ENCODE measurements at regions not wholly inside any gene's neighbourhood (a gene's known extent, or its start where the extent isn't known, plus 50 kb on each side); places are given as distances from the start of the nearest gene placed in this dataset.
"Not testable (repeated sequence)": the region's sequence is repeated elsewhere in the genome, so short reads cannot be mapped to it uniquely, and the experiment has no call there.

GRCh38 chr1:79138227-79138626, 131.7 kb upstream of the ADGRL4 start:
- H3K36me3 Mint-ChIP-seq (ENCODE audit: low read depth); H3K4me3 Mint-ChIP-seq (ENCODE audit: low read depth); intact Hi-C loops (cut with micrococcal nuclease); DNase-seq (ENCODE audit: low spot score); H3K4me1 Mint-ChIP-seq (ENCODE audit: low read depth); H3K27ac Mint-ChIP-seq; H3K27me3 Mint-ChIP-seq (ENCODE audit: low read depth): not testable (repeated sequence)
- H3K9me3 Mint-ChIP-seq: peaks cover 12% of the 10 kb centered on the region

GRCh38 chr1:79133774-79134364, 127.3 kb upstream of the ADGRL4 start:
- Mint-ChIP-seq H3K4me3 (ENCODE audit: low read depth) (no peak overlapping the region), H3K9me3 (peaks cover 11% of the 10 kb centered on the region), H3K27ac (no peak overlapping the region), H3K27me3 (ENCODE audit: low read depth) (no peaks in the 10 kb centered on the region), H3K4me1 (ENCODE audit: low read depth) (no peaks in the 10 kb centered on the region), H3K36me3 (ENCODE audit: low read depth) (no peaks in the 10 kb centered on the region)
- intact Hi-C loops (cut with micrococcal nuclease): loop anchor here (5.0 kb wide), 1 partner anchor 48 kb away; no protein-coding TSS in a partner anchor
- no peak for DNase-seq (ENCODE audit: low spot score)

- H3K27me3 Mint-ChIP-seq (ENCODE audit: low read depth): no peaks in the 10 kb centered on the region
- no peak overlapping the region for H3K4me3 Mint-ChIP-seq (ENCODE audit: low read depth)
- H3K36me3 Mint-ChIP-seq (ENCODE audit: low read depth): no peaks in the 10 kb centered on the region
- peaks cover 8% of the 10 kb centered on the region for H3K9me3 Mint-ChIP-seq
- DNase-seq (ENCODE audit: low spot score): no peak
- intact Hi-C loops (cut with micrococcal nuclease): loop anchor here (5.0 kb wide), 1 partner anchor 51 kb away; no protein-coding TSS in a partner anchor
- no peak overlapping the region for H3K27ac Mint-ChIP-seq
- no peaks in the 10 kb centered on the region for H3K4me1 Mint-ChIP-seq (ENCODE audit: low read depth)
Measured at GRCh38 chr1:79131626-79132025, 125.1 kb upstream of the ADGRL4 start.

- Mint-ChIP-seq H3K36me3 (ENCODE audit: low read depth) (no peaks in the 10 kb centered on the region), H3K27ac (no peak overlapping the region), H3K4me3 (ENCODE audit: low read depth) (no peak overlapping the region), H3K9me3 (peaks cover 3% of the 10 kb centered on the region), H3K27me3 (ENCODE audit: low read depth) (no peaks in the 10 kb centered on the region), H3K4me1 (ENCODE audit: low read depth) (no peaks in the 10 kb centered on the region)
- DNase-seq (ENCODE audit: low spot score): no peak
- intact Hi-C loops (cut with micrococcal nuclease): loop anchor here (5.0 kb wide), 1 partner anchor 52 kb away; no protein-coding TSS in a partner anchor
Measured at GRCh38 chr1:79129914-79130313, 123.4 kb upstream of the ADGRL4 start.

- Mint-ChIP-seq H3K4me1 (ENCODE audit: low read depth) (no peaks in the 10 kb centered on the region), H3K36me3 (ENCODE audit: low read depth) (no peaks in the 10 kb centered on the region), H3K27me3 (ENCODE audit: low read depth) (no peaks in the 10 kb centered on the region), H3K27ac (no peak overlapping the region), H3K4me3 (ENCODE audit: low read depth) (no peak overlapping the region), H3K9me3 (peaks cover 3% of the 10 kb centered on the region)
- intact Hi-C loops (cut with micrococcal nuclease): no loop called here
- no peak for DNase-seq (ENCODE audit: low spot score)
Measured at GRCh38 chr1:79128722-79129121, 122.2 kb upstream of the ADGRL4 start.

GRCh38 chr1:79124756-79125155, 118.2 kb upstream of the ADGRL4 start:
- intact Hi-C loops (cut with micrococcal nuclease): no loop called here
- H3K36me3 Mint-ChIP-seq (ENCODE audit: low read depth): no peaks in the 10 kb centered on the region
- H3K9me3 Mint-ChIP-seq: no peaks in the 10 kb centered on the region
- no peak overlapping the region for H3K4me3 Mint-ChIP-seq (ENCODE audit: low read depth)
- no peak for DNase-seq (ENCODE audit: low spot score)
- no peak overlapping the region for H3K27ac Mint-ChIP-seq
- no peaks in the 10 kb centered on the region for H3K27me3 Mint-ChIP-seq (ENCODE audit: low read depth)
- H3K4me1 Mint-ChIP-seq (ENCODE audit: low read depth): no peaks in the 10 kb centered on the region

- no peak overlapping the region for H3K4me3 Mint-ChIP-seq (ENCODE audit: low read depth)
- intact Hi-C loops (cut with micrococcal nuclease): no loop called here
- H3K9me3 Mint-ChIP-seq: no peaks in the 10 kb centered on the region
- no peaks in the 10 kb centered on the region for H3K4me1 Mint-ChIP-seq (ENCODE audit: low read depth)
- no peaks in the 10 kb centered on the region for H3K36me3 Mint-ChIP-seq (ENCODE audit: low read depth)
- DNase-seq (ENCODE audit: low spot score): no peak
- H3K27ac Mint-ChIP-seq: no peak overlapping the region
- no peaks in the 10 kb centered on the region for H3K27me3 Mint-ChIP-seq (ENCODE audit: low read depth)
Measured at GRCh38 chr1:79122521-79122920, 116.0 kb upstream of the ADGRL4 start.

- H3K36me3 Mint-ChIP-seq (ENCODE audit: low read depth): no peaks in the 10 kb centered on the region
- no peaks in the 10 kb centered on the region for H3K4me1 Mint-ChIP-seq (ENCODE audit: low read depth)
- H3K27me3 Mint-ChIP-seq (ENCODE audit: low read depth): no peaks in the 10 kb centered on the region
- intact Hi-C loops (cut with micrococcal nuclease): no loop called here
- DNase-seq (ENCODE audit: low spot score): no peak
- no peak overlapping the region for H3K4me3 Mint-ChIP-seq (ENCODE audit: low read depth)
- no peak overlapping the region for H3K27ac Mint-ChIP-seq
- H3K9me3 Mint-ChIP-seq: peaks cover 8% of the 10 kb centered on the region
Measured at GRCh38 chr1:79117376-79117775, 110.8 kb upstream of the ADGRL4 start.

- peaks cover 9% of the 10 kb centered on the region for H3K9me3 Mint-ChIP-seq
- no peak for DNase-seq (ENCODE audit: low spot score)
- intact Hi-C loops (cut with micrococcal nuclease): no loop called here
- no peaks in the 10 kb centered on the region for H3K4me1 Mint-ChIP-seq (ENCODE audit: low read depth)
- H3K27ac Mint-ChIP-seq: no peak overlapping the region
- no peaks in the 10 kb centered on the region for H3K36me3 Mint-ChIP-seq (ENCODE audit: low read depth)
- no peak overlapping the region for H3K4me3 Mint-ChIP-seq (ENCODE audit: low read depth)
- no peaks in the 10 kb centered on the region for H3K27me3 Mint-ChIP-seq (ENCODE audit: low read depth)
Measured at GRCh38 chr1:79113836-79114235, 107.3 kb upstream of the ADGRL4 start.

- no peak overlapping the region for H3K4me3 Mint-ChIP-seq (ENCODE audit: low read depth)
- H3K27me3 Mint-ChIP-seq (ENCODE audit: low read depth): no peaks in the 10 kb centered on the region
- DNase-seq (ENCODE audit: low spot score): no peak
- no peaks in the 10 kb centered on the region for H3K36me3 Mint-ChIP-seq (ENCODE audit: low read depth)
- intact Hi-C loops (cut with micrococcal nuclease): no loop called here
- peaks cover 4% of the 10 kb centered on the region for H3K9me3 Mint-ChIP-seq
- no peaks in the 10 kb centered on the region for H3K4me1 Mint-ChIP-seq (ENCODE audit: low read depth)
- H3K27ac Mint-ChIP-seq: no peak overlapping the region
Measured at GRCh38 chr1:79110749-79111148, 104.2 kb upstream of the ADGRL4 start.

- Mint-ChIP-seq H3K27me3 (ENCODE audit: low read depth) (no peaks in the 10 kb centered on the region), H3K27ac (no peak overlapping the region), H3K36me3 (ENCODE audit: low read depth) (no peaks in the 10 kb centered on the region), H3K4me1 (ENCODE audit: low read depth) (no peaks in the 10 kb centered on the region), H3K4me3 (ENCODE audit: low read depth) (no peak overlapping the region), H3K9me3 (peaks cover 4% of the 10 kb centered on the region)
- no peak for DNase-seq (ENCODE audit: low spot score)
- intact Hi-C loops (cut with micrococcal nuclease): no loop called here
Measured at GRCh38 chr1:79109445-79109844, 102.9 kb upstream of the ADGRL4 start.

GRCh38 chr1:79105500-79105899, 99.0 kb upstream of the ADGRL4 start:
- no peaks in the 10 kb centered on the region for H3K27me3 Mint-ChIP-seq (ENCODE audit: low read depth)
- intact Hi-C loops (cut with micrococcal nuclease): no loop called here
- no peak overlapping the region for H3K4me3 Mint-ChIP-seq (ENCODE audit: low read depth)
- no peak overlapping the region for H3K27ac Mint-ChIP-seq
- no peaks in the 10 kb centered on the region for H3K9me3 Mint-ChIP-seq
- H3K36me3 Mint-ChIP-seq (ENCODE audit: low read depth): no peaks in the 10 kb centered on the region
- DNase-seq (ENCODE audit: low spot score): no peak
- no peaks in the 10 kb centered on the region for H3K4me1 Mint-ChIP-seq (ENCODE audit: low read depth)

- H3K27ac Mint-ChIP-seq: no peak overlapping the region
- H3K27me3 Mint-ChIP-seq (ENCODE audit: low read depth): no peaks in the 10 kb centered on the region
- intact Hi-C loops (cut with micrococcal nuclease): no loop called here
- no peaks in the 10 kb centered on the region for H3K9me3 Mint-ChIP-seq
- no peaks in the 10 kb centered on the region for H3K36me3 Mint-ChIP-seq (ENCODE audit: low read depth)
- H3K4me1 Mint-ChIP-seq (ENCODE audit: low read depth): no peaks in the 10 kb centered on the region
- H3K4me3 Mint-ChIP-seq (ENCODE audit: low read depth): no peak overlapping the region
- no peak for DNase-seq (ENCODE audit: low spot score)
Measured at GRCh38 chr1:79104617-79105016, 98.1 kb upstream of the ADGRL4 start.

- no peak for DNase-seq (ENCODE audit: low spot score)
- no peaks in the 10 kb centered on the region for H3K36me3 Mint-ChIP-seq (ENCODE audit: low read depth)
- peaks cover 6% of the 10 kb centered on the region for H3K9me3 Mint-ChIP-seq
- no peaks in the 10 kb centered on the region for H3K27me3 Mint-ChIP-seq (ENCODE audit: low read depth)
- H3K4me1 Mint-ChIP-seq (ENCODE audit: low read depth): no peaks in the 10 kb centered on the region
- H3K4me3 Mint-ChIP-seq (ENCODE audit: low read depth): no peak overlapping the region
- H3K27ac Mint-ChIP-seq: no peak overlapping the region
- intact Hi-C loops (cut with micrococcal nuclease): no loop called here
Measured at GRCh38 chr1:79100385-79100784, 93.9 kb upstream of the ADGRL4 start.

All from activated T-helper 2 cell treated with anti-CD3 and anti-CD28 coated beads, Interferon-gamma antibody, Interleukin-2, Interleukin-4, amounts not matched to agents 10 μg/mL and 5 μg/mL and 100 μg/mL, durations not matched to agents 14 hours and 24 hours and 36 hours (primary cell).